Stimulated activated CD8-positive, alpha-beta memory T cell treated with anti-CD3 and anti-CD28 coated beads, Interleukin-7, amount 100 ng/mL, for 48 hours (primary cell): ENCODE measurements at regions not wholly inside any gene's neighbourhood (a gene's known extent, or its start where the extent isn't known, plus 50 kb on each side); places are given as distances from the start of the nearest gene placed in this dataset.
A peak's percentile ranks its signal among the peaks of the same experiment; 100 is the strongest.
"Not testable (repeated sequence)": the region's sequence is repeated elsewhere in the genome, so short reads cannot be mapped to it uniquely, and the experiment has no call there.

Experiments
- DNase-seq, 2 donors: peaks; one replicate each; pipeline ENCODE4 v3.0.0-alpha.2; 2020; ENCODE audit warnings: low read depth in 1 of 2; ENCODE audit errors: extremely low read depth in 1 of 2

DNA sequence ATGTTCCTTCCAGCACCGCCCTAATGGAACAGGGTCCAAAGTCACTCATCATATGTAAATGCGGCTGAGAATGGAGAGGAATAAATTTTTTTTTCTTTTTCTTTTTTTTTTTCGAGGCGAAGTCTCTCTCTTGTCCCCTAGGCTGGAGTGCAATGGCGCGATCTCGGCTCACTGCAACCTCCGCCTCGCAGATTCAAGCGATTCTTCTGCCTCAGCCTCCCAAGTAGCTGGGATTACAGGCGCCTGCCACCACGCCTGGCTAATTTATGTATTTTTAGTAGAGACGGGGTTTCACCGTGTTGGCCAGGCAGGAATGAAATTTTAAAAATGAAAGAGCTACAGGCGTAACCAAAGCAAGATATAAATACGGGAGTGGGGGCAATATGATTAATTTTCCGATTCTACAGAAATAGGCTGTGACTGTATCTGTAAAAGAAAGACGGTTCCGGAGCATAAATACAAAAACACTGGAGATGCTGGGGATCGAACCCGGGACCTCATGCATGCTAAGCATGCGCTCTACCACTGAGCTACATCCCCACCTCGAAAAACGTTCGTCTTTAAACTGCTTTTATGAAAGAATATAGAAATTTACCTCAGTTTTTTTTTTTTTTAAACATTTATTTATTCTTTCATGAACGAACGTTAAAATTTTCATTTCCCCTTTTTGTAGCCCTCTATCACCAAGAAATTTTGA is 132.2 kb downstream of the GPX5 start:
- peak in 1 of 2 donors; percentile 50 for DNase-seq

DNA sequence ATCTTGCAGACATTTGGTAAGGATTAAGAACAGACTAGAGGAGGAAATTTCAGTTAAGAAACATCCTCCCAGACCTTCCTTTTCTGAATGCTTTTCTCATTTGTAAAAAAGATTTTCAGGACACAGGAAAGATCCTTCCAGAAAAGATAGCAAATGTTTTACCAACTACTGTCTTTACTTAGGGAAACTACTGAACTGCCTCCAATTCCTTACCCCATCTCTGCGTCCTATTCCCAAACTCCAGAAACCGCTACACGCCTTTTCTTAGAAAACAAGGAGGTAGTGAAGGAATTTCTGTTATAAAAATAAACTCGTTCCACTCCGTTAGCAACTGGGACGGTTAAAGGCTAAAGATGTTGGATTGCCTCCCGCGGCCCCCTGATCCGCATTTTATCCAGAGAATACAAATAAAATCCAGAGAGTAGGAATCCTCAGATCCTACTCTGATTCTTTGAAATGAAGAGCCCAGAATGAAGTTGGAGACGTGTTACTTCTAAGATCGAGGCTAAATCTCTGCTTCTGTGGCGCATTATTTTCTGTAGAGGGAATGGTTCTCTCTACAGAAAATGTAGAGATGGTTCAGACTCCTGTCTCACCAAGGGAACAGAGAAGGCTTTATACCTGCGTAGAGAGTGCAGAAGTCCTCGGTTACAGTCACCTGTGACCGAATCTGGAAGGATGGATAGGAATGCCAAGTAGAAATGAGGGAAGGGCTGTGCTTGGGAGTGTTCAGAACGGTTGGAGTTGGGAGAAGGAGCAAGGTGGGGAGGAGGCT is 133.0 kb downstream of the GPX5 start:
- no peak for DNase-seq

GRCh38 chr6:28659250-28659566 is 133.5 kb downstream of the GPX5 start:
- DNase-seq: no peak

- DNase-seq: no peak
These were observed 135.5 kb downstream of the GPX5 start for GRCh38 chr6:28661097-28661713.

DNA sequence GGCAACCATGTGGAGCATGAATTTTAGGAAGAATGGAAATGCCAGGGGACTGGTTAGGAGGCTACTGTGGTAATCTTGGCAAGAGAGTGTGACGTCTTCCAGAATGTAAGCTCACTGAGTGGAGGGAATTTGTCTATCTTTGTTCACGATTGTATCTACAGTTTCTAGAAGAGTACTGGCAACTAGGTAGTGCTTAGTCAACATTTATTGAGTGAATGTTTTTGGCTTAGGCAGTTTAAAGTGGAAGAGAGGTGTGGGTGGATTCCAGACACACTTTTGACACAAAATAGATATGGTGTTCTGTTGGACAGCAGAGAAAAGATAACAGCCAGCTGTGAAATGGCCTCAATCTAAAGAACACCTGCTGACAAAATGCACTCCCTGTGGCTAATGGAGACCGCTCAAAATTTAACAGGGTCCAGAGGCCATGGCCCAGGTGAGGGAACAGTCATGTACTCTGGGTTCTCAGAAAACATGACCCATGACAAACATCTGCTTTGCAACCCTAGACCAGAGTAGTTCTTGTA is 139.3 kb downstream of the GPX5 start:
- no peak for DNase-seq

DNA sequence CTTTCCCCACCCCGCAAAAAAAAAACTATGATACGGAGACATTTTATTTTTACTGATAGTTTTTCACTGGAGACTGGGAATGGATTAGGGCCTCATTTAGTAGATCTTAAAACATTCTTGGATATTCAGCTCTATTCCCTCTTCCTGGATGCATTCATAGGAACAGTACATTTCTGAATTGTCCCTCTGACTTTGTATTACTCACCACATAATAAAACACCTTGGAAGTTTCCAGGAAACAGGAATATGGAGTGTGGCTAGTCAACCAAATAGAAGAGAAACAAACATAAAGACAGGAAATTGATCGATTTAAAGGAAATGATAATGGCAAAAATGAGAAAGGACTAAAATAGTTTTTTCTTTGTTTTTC is 147.7 kb downstream of the GPX5 start:
- DNase-seq: no peak

DNA sequence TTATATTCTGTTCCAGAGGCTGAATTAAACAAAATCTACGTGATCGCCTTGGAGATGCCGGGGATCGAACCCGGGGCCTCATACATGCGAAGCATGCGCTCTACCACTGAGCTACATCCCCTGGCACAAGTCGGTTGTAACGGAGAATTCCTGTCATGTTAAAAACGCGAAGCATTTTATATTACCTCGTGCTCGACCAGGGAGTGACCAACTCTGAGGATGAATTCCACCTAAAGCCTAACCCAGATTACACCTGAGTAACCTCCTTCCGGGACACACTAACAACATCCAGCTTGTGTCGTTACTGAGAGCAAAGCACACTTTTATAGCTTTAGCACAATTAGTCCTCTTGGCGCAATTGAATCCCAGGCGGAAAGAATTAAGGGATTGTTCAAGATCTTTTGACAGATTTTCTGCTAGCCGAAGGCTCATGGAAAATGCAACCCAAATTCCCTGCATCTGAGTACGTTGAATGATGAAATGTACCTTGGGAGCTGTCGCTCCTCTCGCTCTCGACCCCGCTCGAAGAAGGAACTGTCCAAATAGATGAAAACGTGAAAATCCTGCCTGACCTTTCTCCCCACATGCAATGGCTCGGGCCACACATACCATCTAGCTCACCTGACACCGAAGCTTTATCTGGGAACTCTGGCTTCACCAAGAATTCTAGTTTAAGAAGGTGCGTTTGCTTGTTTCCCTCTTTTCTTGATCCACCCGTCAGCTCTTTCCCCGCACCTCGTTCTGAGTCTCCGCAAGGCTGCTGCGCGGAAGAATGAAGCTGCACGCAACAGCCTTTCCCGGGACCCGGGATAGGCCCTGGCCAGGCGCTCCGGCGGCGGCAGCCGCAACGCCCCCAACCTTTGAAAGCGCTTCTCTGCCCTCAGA is 148.3 kb downstream of the GPX5 start:
- DNase-seq: peak; percentile 34 to 38

GRCh38 chr6:28675600-28675999 is 149.9 kb downstream of the GPX5 start:
- DNase-seq: no peak

DNA sequence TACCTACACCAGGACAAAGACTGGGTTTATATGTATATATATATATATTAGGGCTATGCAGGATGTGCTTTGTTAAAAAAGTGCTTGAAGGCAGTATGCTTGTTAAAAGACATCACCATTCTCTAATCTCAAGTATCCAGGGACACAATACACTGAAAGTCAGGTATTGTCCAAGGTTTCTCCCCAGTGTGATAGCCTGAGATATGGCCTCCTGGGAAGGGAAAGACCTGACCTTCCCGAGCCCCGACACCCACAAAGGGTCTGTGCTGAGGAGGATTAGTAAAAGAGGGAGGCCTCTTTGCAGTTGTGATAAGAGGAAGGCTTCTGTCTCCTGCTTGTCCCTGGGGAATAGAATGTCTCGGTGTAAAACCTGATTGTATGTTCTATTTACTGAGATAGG is 156.9 kb downstream of the GPX5 start:
- no peak for DNase-seq

DNA sequence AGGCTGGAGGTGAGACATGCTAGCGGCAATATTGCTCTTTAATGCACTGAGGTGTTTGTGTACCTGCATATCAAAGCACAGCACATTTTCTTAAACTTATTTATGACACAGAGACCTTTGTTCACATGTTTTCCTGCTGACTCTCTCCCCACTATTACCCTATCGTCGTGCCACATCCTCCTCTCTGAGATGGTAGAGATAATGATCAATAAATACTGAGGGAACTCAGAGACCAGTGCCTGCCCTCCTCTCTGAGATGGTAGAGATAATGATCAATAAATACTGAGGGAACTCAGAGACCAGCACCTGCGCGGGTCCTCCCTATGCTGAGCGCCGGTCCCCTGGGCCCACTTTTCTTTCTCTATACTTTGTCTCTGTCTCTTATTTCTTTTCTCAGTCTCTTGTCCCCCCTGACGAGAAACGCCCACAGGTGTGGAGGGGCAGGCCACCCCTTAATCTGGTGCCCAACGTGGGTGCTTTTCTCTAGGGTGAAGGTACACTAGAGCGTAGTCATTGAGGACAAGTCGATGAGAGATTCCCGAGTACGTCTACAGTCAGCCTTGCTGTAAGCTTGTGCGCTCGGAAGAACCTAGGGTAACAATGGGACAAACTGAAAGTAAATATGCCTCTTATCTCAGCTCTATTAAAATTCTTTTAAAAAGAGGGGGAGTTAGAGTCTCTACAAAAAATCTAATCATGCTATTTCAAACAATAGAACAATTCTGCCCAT is 157.4 kb downstream of the GPX5 start:
- DNase-seq: not testable (repeated sequence)

DNA sequence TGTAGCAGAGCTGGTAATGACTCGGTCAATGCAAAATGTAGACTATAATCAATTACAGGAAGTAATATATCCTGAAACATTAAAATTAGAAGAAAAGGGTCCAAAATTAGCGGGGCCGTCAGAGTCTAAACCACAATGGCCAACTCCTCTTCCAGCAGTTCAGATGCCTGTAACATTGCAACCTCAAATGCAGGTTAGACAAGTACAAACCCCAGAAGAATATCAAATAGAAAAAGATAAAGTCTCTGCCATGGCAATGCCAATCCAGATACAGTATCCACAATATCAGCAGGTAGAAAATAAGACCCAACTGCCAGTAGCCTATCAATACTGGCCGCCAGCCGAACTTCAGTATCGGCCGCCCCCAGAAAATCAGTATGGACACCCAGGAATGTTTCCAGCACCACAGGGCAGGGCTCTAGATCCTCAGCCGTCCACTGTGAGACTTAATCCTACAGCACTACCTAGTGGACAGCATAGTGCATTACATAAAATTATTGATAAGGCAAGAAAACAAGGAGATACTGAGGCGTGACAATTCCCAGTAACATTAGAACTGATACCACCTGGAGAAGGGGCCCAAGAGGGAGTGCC is 158.4 kb downstream of the GPX5 start:
- no peak for DNase-seq

GRCh38 chr6:28685960-28686359 is 160.3 kb downstream of the GPX5 start:
- not testable (repeated sequence) for DNase-seq

DNA sequence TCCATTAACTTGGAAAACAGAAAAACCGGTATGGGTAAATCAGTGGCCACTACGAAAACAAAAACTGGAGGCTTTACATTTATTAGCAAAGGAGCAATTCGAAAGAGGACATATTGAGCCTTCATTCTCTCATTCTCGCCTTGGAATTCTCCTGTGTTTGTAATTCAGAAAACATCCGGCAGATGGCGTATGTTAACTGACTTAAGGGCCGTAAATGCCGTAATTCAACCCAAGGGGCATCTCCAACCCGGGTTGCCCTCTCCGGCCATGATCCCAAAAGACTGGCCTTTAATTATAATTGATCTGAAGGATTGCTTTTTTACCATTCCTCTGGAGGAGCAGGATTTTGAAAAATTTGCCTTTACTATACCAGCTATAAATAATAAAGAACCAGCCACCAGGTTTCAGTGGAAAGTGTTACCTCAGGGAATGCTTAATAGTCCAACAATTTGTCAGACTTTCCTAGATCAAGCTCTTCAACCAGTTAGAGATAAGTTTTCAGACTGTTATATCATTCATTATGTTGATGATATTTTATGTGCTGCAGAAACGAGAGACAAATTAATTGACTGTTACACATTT is 160.9 kb downstream of the GPX5 start:
- DNase-seq: not testable (repeated sequence)

DNA sequence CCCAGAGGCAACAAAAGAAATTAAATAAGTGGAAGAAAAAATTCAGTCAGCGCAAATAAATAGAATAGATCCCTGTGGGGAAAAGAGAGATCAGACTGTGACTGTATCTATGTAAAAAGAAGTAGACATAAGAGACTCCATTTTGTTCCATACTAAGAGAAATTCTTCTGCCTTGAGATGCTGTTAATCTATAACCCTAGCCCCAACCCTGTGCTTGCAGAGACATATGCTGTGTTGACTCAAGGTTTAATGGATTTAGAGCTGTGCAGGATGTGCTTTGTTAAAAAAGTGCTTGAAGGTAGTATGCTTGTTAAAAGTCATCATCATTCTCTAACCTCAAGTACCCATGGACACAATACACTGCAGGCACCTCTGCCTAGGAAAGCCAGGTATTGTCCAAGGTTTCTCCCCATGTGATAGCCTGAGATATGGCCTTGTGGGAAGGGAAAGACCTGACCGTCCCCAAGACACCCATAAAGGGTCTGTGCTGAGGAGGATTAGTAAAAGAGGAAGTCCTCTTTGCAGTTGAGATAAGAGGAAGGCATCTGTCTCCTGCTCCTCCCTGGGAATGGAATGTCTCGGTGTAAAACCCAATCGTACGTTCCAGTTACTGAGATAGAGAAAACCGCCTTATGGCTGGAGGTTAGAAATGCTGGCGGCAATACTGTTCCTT is 161.8 kb downstream of the GPX5 start:
- DNase-seq: not testable (repeated sequence)

DNA sequence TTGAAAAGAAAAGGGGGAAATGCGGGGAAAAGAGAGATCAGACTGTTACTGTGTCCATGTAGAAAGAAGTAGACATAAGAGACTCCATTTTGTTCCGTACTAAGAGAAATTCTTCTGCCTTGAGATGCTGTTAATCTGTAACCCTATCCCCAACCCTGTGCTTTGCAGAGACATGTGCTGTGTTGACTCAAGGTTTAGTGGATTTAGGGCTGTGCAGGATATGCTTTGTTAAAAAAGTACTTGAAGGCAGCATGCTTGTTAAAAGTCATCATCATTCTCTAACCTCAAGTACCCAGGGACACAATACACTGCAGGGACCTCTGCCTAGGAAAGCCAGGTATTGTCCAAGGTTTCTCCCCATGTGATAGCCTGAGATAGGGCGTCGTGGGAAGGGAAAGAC is 166.3 kb downstream of the GPX5 start:
- not testable (repeated sequence) for DNase-seq

GRCh38 chr6:28693033-28693750 is 167.5 kb downstream of the GPX5 start:
- no peak for DNase-seq

GRCh38 chr6:28693751-28694443 is 168.2 kb downstream of the GPX5 start:
- DNase-seq: no peak

DNA sequence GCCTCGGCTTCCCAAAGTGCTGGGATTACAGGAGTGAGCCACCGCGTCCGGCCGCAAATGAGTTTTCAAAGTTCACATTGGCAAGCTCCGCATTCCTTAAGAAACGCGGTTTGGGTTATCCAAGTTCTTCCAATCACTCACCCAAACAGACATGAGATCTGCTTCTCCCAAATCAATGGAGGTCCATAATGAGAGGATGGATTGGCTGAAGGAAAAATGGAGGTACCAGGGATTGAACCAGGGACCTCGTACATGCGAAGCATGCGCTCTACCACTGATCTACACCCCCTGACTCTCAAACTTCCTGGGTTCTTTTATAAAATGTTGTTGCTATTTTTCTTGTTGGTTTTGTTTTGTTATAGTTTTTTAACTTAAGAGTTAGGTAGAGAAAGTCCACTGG is 170.0 kb downstream of the GPX5 start:
- no peak for DNase-seq
